Prostate gland (tissue), 2 donors: ENCODE measurements at regions not wholly inside any gene's neighbourhood (a gene's known extent, or its start where the extent isn't known, plus 50 kb on each side); places are given as distances from the start of the nearest gene placed in this dataset.

ENCODE experiments used
- DNase-seq: peaks from one replicate; pipeline ENCODE4 v3.0.0-alpha.2; 2019; ENCODE audit warnings: low spot score
- H3K27ac ChIP-seq, 2 donors: fragments of 200-600 bp; sonication (generic); 2 replicates each; pipeline ENCODE4 v1.5.1; 2017 to 2019
- H3K27me3 ChIP-seq: fragments of 200-600 bp; sonication (generic); replicated peaks from 2 replicates; pipeline ENCODE4 v1.5.1; 2019; ENCODE audit not compliant: insufficient read depth
- H3K36me3 ChIP-seq, 2 donors: fragments of 200-600 bp; sonication (generic); 1 replicate in 1 of 2; 2 replicates in 1 of 2; pipeline versions ENCODE4 v1.5.1 to v1.8.1; 2017 to 2019
- H3K4me1 ChIP-seq: fragments of 200-600 bp; sonication (generic); replicated peaks from 2 replicates; pipeline ENCODE4 v1.5.1; 2019
- H3K4me3 ChIP-seq, 2 donors: fragments of 200-600 bp; sonication (generic); 2 replicates each; pipeline ENCODE4 v1.5.1; 2017 to 2019
- H3K9me3 ChIP-seq: fragments of 200-600 bp; sonication (generic); 2 replicates; pipeline ENCODE4 v1.5.1; 2017
- CTCF ChIP-seq, 4 experiments: fragments of 200-600 bp in 2 of 4; fragments of 450-650 bp in 2 of 4; sonication (generic) in 2 of 4; IDR thresholded peaks; 1 replicate in 3 of 4; 2 replicates in 1 of 4; pipeline ENCODE4 v1.5.1; 2016 to 2019; ENCODE audit warnings: antibody characterized with exemption in 4 of 4, mild to moderate bottlenecking in 2 of 4, moderate library complexity in 2 of 4
- POLR2A ChIP-seq: fragments of 450-650 bp; IDR thresholded peaks from one replicate; pipeline ENCODE4 v1.6.1; 2016; ENCODE audit warnings: antibody characterized with exemption, mild to moderate bottlenecking
- POLR2AphosphoS5 ChIP-seq: sonication (generic); formaldehyde crosslinking; IDR thresholded peaks from one replicate; pipeline ENCODE4 v1.6.1; 2017; ENCODE audit warnings: antibody characterized with exemption
- WGBS: methylation state at CpG from one replicate; pipeline ENCODE4 v1.1.5; 2018; 5-methylcytosine and 5-hydroxymethylcytosine counted together
- intact Hi-C: fragments of 100-400 bp; cut with DNase I; formaldehyde crosslinking; loops from one replicate; pipeline ENCODE4 v1.14.2; 2022

- Histone ChIP-seq H3K4me3 (no peak overlapping the region), H3K36me3 (no peaks in the 10 kb centered on the region), H3K9me3 (no peaks in the 10 kb centered on the region), H3K4me1 (no peaks in the 10 kb centered on the region), H3K27ac (no peak overlapping the region), H3K27me3 (no peaks in the 10 kb centered on the region)
- DNase-seq = no peak
- no peak for TF ChIP-seq POLR2A
- no peak for TF ChIP-seq POLR2AphosphoS5
- TF ChIP-seq CTCF (IDR thresholded peaks at IDR 0.05) = no peak
- intact Hi-C loops = no loop called here
- WGBS = 90% methylated on average over 3 of the region's 3 CpGs
These were observed 137.3 kb upstream of the CLNK start for GRCh38 chr4:10821826-10822225.

DNA sequence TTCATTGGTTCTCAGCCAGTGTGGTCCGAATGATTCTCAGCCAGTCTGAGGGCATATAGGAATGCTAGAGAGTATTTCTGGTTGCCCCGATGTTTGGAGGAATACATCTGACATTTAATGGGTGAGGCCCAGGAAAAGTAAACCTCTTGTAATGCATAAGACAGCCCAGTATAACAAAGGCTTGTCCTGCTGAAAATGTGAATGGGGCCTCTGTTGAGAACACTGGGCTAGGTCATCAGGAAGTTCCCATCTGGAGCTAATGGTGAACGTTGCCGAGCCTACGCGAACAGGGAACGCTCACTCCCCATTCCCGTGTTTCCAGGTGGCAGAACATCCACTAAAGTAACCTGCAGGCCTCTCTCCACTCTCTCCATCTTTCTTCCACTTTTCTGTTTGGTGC lies 132.0 kb upstream of the CLNK start:
- intact Hi-C loops = no loop called here
- no peak for TF ChIP-seq POLR2A
- no peak for TF ChIP-seq CTCF (IDR thresholded peaks at IDR 0.05)
- Histone ChIP-seq H3K27me3 (no peaks in the 10 kb centered on the region), H3K27ac (no peak overlapping the region), H3K4me1 (no peaks in the 10 kb centered on the region), H3K4me3 (no peak overlapping the region), H3K36me3 (no peaks in the 10 kb centered on the region), H3K9me3 (no peaks in the 10 kb centered on the region)
- WGBS = 91% methylated on average over 8 of the region's 8 CpGs
- DNase-seq = no peak

DNA sequence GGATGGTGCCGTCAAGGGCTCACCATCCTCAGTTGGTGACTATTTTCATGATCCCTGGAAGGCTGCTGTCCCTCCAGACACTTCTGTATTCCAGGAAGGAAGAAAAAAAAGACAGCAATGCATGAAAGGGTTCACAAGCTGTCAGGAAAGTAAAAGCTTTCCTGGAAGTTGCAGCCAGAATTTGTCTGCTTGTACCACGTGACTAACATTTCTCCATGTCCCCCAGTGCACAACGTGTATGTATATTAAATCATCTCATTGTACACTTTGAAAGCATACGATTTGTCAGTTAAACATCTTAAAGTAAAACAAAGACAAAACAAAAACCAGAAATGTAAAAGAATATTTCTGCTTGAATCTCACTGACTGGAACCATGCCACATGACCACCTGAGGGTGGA lies 127.4 kb upstream of the CLNK start:
- no peak overlapping the region for H3K27ac ChIP-seq
- TF ChIP-seq POLR2A (no peak), POLR2AphosphoS5 (no peak), CTCF (IDR thresholded peaks at IDR 0.05) (no peak)
- no peaks in the 10 kb centered on the region for H3K4me1 ChIP-seq
- no peak for DNase-seq
- H3K4me3 ChIP-seq = no peak overlapping the region
- intact Hi-C loops = no loop called here
- no peaks in the 10 kb centered on the region for H3K36me3 ChIP-seq
- H3K27me3 ChIP-seq = no peaks in the 10 kb centered on the region
- no peaks in the 10 kb centered on the region for H3K9me3 ChIP-seq
- WGBS = 28% methylated on average over 4 of the region's 4 CpGs

- no peak for DNase-seq
- 90% methylated on average over 7 of the region's 7 CpGs for WGBS
- no peaks in the 10 kb centered on the region for H3K27me3 ChIP-seq
- no peak overlapping the region for H3K4me3 ChIP-seq
- H3K27ac ChIP-seq = no peak overlapping the region
- intact Hi-C loops = no loop called here
- H3K9me3 ChIP-seq = no peaks in the 10 kb centered on the region
- no peaks in the 10 kb centered on the region for H3K36me3 ChIP-seq
- H3K4me1 ChIP-seq = no peaks in the 10 kb centered on the region
- no peak for TF ChIP-seq POLR2A
- TF ChIP-seq CTCF (IDR thresholded peaks at IDR 0.05) = no peak
- TF ChIP-seq POLR2AphosphoS5 = no peak
These were observed 125.8 kb upstream of the CLNK start for GRCh38 chr4:10810411-10810810.

DNA sequence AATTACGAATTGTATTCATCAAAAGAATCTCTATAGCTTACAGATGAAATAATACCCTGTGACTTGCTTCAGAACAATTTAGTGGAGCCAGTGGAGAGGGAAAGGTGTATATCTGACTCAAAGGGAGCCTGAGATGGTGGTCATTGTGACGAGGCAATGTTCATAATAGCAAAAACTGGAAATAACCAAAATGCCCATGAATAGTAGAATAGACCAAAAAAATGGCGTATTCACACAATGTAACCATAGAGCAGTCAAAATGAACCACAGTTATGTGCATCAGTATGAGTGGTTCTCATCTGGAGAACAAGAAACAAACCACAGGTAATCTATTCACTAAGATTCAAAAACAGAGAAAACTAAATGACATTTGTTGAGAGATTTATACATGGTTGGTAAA lies 125.3 kb upstream of the CLNK start:
- 96% methylated on average over 3 of the region's 3 CpGs for WGBS
- intact Hi-C loops = no loop called here
- DNase-seq = no peak
- TF ChIP-seq POLR2A = no peak
- no peak for TF ChIP-seq CTCF (IDR thresholded peaks at IDR 0.05)
- TF ChIP-seq POLR2AphosphoS5 = no peak
- Histone ChIP-seq H3K36me3 (no peaks in the 10 kb centered on the region), H3K27ac (no peak overlapping the region), H3K4me1 (no peaks in the 10 kb centered on the region), H3K27me3 (no peaks in the 10 kb centered on the region), H3K4me3 (no peak overlapping the region), H3K9me3 (no peaks in the 10 kb centered on the region)
